Left ventricle myocardium inferior (tissue), 1 donor: ENCODE measurements at regions not wholly inside any gene's neighbourhood (a gene's known extent, or its start where the extent isn't known, plus 50 kb on each side); places are given as distances from the start of the nearest gene placed in this dataset.
"Not testable (repeated sequence)": the region's sequence is repeated elsewhere in the genome, so short reads cannot be mapped to it uniquely, and the experiment has no call there.

ENCODE experiments used
- DNase-seq: peaks from one replicate; pipeline ENCODE4 v3.0.0-alpha.2; 2020
- H3K27ac ChIP-seq: fragments of 200-600 bp; replicated peaks from 2 replicates; pipeline ENCODE4 v1.8.0; 2021
- H3K27me3 ChIP-seq: fragments of 200-600 bp; 2 replicates; pipeline ENCODE4 v1.8.0; 2021; ENCODE audit warnings: low read depth
- H3K36me3 ChIP-seq: fragments of 200-600 bp; 2 replicates; pipeline ENCODE4 v1.8.0; 2021
- H3K4me1 ChIP-seq: fragments of 200-600 bp; 2 replicates; pipeline ENCODE4 v1.8.0; 2021
- H3K4me3 ChIP-seq: fragments of 200-600 bp; 2 replicates; pipeline ENCODE4 v1.8.0; 2021; ENCODE audit warnings: mild to moderate bottlenecking, moderate library complexity
- H3K9me3 ChIP-seq: fragments of 200-600 bp; replicated peaks from 2 replicates; pipeline ENCODE4 v1.8.0; 2021
- CTCF ChIP-seq: fragments of 200-600 bp; IDR thresholded peaks from 2 replicates; pipeline ENCODE4 v1.8.0; 2021; ENCODE audit warnings: antibody characterized with exemption, mild to moderate bottlenecking, borderline replicate concordance
- intact Hi-C: fragments of 100-400 bp; cut with micrococcal nuclease; formaldehyde crosslinking; loops from one replicate; pipeline ENCODE4 v1.11.0; 2022
- donor health status: DM: no; HTN: yes; CAD: no; lungs with severe emphysema.

- Histone ChIP-seq H3K4me3 (no peak overlapping the region), H3K4me1 (no peaks in the 10 kb centered on the region), H3K36me3 (no peaks in the 10 kb centered on the region), H3K9me3 (no peaks in the 10 kb centered on the region), H3K27ac (no peak overlapping the region), H3K27me3 (no peaks in the 10 kb centered on the region)
- TF ChIP-seq CTCF, result no peak
- intact Hi-C loops, result no loop called here
- no peak for DNase-seq
These were observed 93.7 kb upstream of the DPH5 start for GRCh38 chr1:101119289-101119688.

- H3K27me3 ChIP-seq, result no peaks in the 10 kb centered on the region
- H3K27ac ChIP-seq, result no peak overlapping the region
- H3K9me3 ChIP-seq, result no peaks in the 10 kb centered on the region
- DNase-seq, result no peak
- no peaks in the 10 kb centered on the region for H3K36me3 ChIP-seq
- no peak overlapping the region for H3K4me3 ChIP-seq
- TF ChIP-seq CTCF, result no peak
- H3K4me1 ChIP-seq, result peaks cover 18% of the 10 kb centered on the region
- intact Hi-C loops, result no loop called here
These were observed 90.4 kb upstream of the DPH5 start for GRCh38 chr1:101116006-101116405.

- H3K9me3 ChIP-seq, result no peaks in the 10 kb centered on the region
- H3K4me1 ChIP-seq, result peaks cover 19% of the 10 kb centered on the region
- DNase-seq, result no peak
- H3K27me3 ChIP-seq, result no peaks in the 10 kb centered on the region
- no peak for TF ChIP-seq CTCF
- no peak overlapping the region for H3K27ac ChIP-seq
- intact Hi-C loops, result no loop called here
- H3K36me3 ChIP-seq, result no peaks in the 10 kb centered on the region
- no peak overlapping the region for H3K4me3 ChIP-seq
These were observed 89.5 kb upstream of the DPH5 start for GRCh38 chr1:101115112-101115511.

GRCh38 chr1:101114128-101114527 lies 88.5 kb upstream of the DPH5 start:
- intact Hi-C loops, result not testable (repeated sequence)

GRCh38 chr1:101112051-101112780 lies 86.6 kb upstream of the DPH5 start:
- H3K9me3 ChIP-seq, result no peaks in the 10 kb centered on the region
- peak overlapping the region; percentile 82 for H3K27ac ChIP-seq
- DNase-seq, result peak; percentile 44
- intact Hi-C loops, result no loop called here
- H3K27me3 ChIP-seq, result no peaks in the 10 kb centered on the region
- no peak overlapping the region for H3K4me3 ChIP-seq
- peaks cover 40% of the 10 kb centered on the region for H3K4me1 ChIP-seq
- TF ChIP-seq CTCF, result no peak
- H3K36me3 ChIP-seq, result no peaks in the 10 kb centered on the region

More at GRCh38 chr1:101114128-101114527, 88.5 kb upstream of the DPH5 start:
- DNase-seq, H3K9me3 ChIP-seq, H3K27ac ChIP-seq, H3K36me3 ChIP-seq, H3K4me3 ChIP-seq, H3K27me3 ChIP-seq: not testable (repeated sequence)
- H3K4me1 ChIP-seq, result peaks cover 21% of the 10 kb centered on the region

- H3K27ac ChIP-seq, result peak overlapping the region; percentile 82
- no peaks in the 10 kb centered on the region for H3K27me3 ChIP-seq
- no peak overlapping the region for H3K4me3 ChIP-seq
- no peaks in the 10 kb centered on the region for H3K36me3 ChIP-seq
- intact Hi-C loops, result no loop called here
- H3K4me1 ChIP-seq, result peaks cover 48% of the 10 kb centered on the region
- no peak for DNase-seq
- H3K9me3 ChIP-seq, result no peaks in the 10 kb centered on the region
- no peak for TF ChIP-seq CTCF
These were observed 85.9 kb upstream of the DPH5 start for GRCh38 chr1:101111461-101111860.
